H9 (cell line): ENCODE measurements at regions not wholly inside any gene's neighbourhood (a gene's known extent, or its start where the extent isn't known, plus 50 kb on each side); places are given as distances from the start of the nearest gene placed in this dataset.

Source experiments
- DNase-seq: peaks from one replicate; pipeline ENCODE4 v3.0.0-alpha.2; 2017
- H2AFZ ChIP-seq: one replicate; pipeline ENCODE4 v1.6.1; 2013; ENCODE audit warnings: mild to moderate bottlenecking, low read length, control low read depth, moderate library complexity
- H2AK5ac ChIP-seq: 2 replicates; pipeline ENCODE4 v1.6.1; 2013; ENCODE audit warnings: low read length, control low read depth, mixed read lengths; ENCODE audit not compliant: insufficient read length
- H2BK120ac ChIP-seq: one replicate; pipeline ENCODE4 v1.6.1; 2013; ENCODE audit warnings: low read depth, mild to moderate bottlenecking, low read length, control low read depth, inconsistent platforms; ENCODE audit not compliant: poor library complexity, severe bottlenecking
- H2BK12ac ChIP-seq: 2 replicates; pipeline ENCODE4 v1.6.1; 2013; ENCODE audit warnings: low read length, control low read depth, mixed read lengths, low read depth; ENCODE audit not compliant: insufficient read length
- H2BK15ac ChIP-seq: 2 replicates; pipeline ENCODE4 v1.6.1; 2013; ENCODE audit warnings: low read depth, low read length, control low read depth
- H2BK20ac ChIP-seq: one replicate; pipeline ENCODE4 v1.6.1; 2013; ENCODE audit warnings: low read depth, mild to moderate bottlenecking, low read length, control low read depth, inconsistent platforms; ENCODE audit not compliant: poor library complexity, severe bottlenecking
- H2BK5ac ChIP-seq: 2 replicates; pipeline ENCODE4 v1.6.1; 2013; ENCODE audit warnings: low read length, control low read depth, mixed read lengths; ENCODE audit not compliant: insufficient read length
- H3K14ac ChIP-seq: 2 replicates; pipeline ENCODE4 v1.6.1; 2013; ENCODE audit warnings: low read length, control low read depth; ENCODE audit not compliant: insufficient read depth
- H3K18ac ChIP-seq: 2 replicates; pipeline ENCODE4 v1.6.1; 2013; ENCODE audit warnings: low read depth, mild to moderate bottlenecking, mixed read lengths, low read length, control low read depth; ENCODE audit not compliant: insufficient read length
- H3K23ac ChIP-seq: 2 replicates; pipeline ENCODE4 v1.6.1; 2013; ENCODE audit warnings: low read length, control low read depth, mixed read lengths, low read depth; ENCODE audit not compliant: insufficient read length
- H3K23me2 ChIP-seq: 2 replicates; pipeline ENCODE4 v1.6.1; 2013; ENCODE audit warnings: low read depth, mild to moderate bottlenecking, mixed read lengths, low read length, control low read depth; ENCODE audit not compliant: insufficient read length, poor library complexity, severe bottlenecking
- H3K27ac ChIP-seq: 2 replicates; pipeline ENCODE4 v1.5.1; 2013; ENCODE audit warnings: low read length, control low read depth, mixed read lengths, low read depth; ENCODE audit not compliant: insufficient read length
- H3K27me3 ChIP-seq: 2 replicates; pipeline ENCODE4 v1.6.1; 2013; ENCODE audit warnings: low read length, control low read depth, inconsistent platforms; ENCODE audit not compliant: insufficient read depth
- H3K4ac ChIP-seq: 2 replicates; pipeline ENCODE4 v1.6.1; 2013; ENCODE audit warnings: low read depth, mild to moderate bottlenecking, control low read depth, inconsistent platforms, low read length, moderate library complexity
- H3K4me1 ChIP-seq: 2 replicates; pipeline ENCODE4 v1.6.1; 2013; ENCODE audit warnings: low read length, control low read depth, inconsistent platforms; ENCODE audit not compliant: insufficient read depth
- H3K4me2 ChIP-seq: 2 replicates; pipeline ENCODE4 v1.6.1; 2013; ENCODE audit warnings: low read length, control low read depth, mixed read lengths; ENCODE audit not compliant: insufficient read length, insufficient read depth
- H3K56ac ChIP-seq: 2 replicates; pipeline ENCODE4 v1.6.1; 2013; ENCODE audit warnings: low read depth, mild to moderate bottlenecking, mixed read lengths, low read length, control low read depth; ENCODE audit not compliant: insufficient read length
- H3K79me1 ChIP-seq: 2 replicates; pipeline ENCODE4 v1.6.1; 2013; ENCODE audit warnings: low read depth, mild to moderate bottlenecking, moderate library complexity, low read length, control low read depth, inconsistent platforms; ENCODE audit not compliant: insufficient read depth, poor library complexity, severe bottlenecking
- H3K79me2 ChIP-seq: 2 replicates; pipeline ENCODE4 v1.6.1; 2013; ENCODE audit warnings: low read length, control low read depth, inconsistent platforms; ENCODE audit not compliant: insufficient read depth
- H3K9ac ChIP-seq: 2 replicates; pipeline ENCODE4 v1.6.1; 2013; ENCODE audit warnings: low read length, control low read depth, mixed read lengths; ENCODE audit not compliant: insufficient read length; ENCODE audit errors: extremely low read depth
- H3K9me3 ChIP-seq: one replicate; pipeline ENCODE4 v1.6.1; 2013; ENCODE audit warnings: low read depth, low read length, inconsistent platforms; ENCODE audit not compliant: control insufficient read depth
- H3T11ph ChIP-seq: one replicate; pipeline ENCODE4 v1.6.1; 2013; ENCODE audit warnings: mild to moderate bottlenecking, low read length, control low read depth, inconsistent platforms
- H4K20me1 ChIP-seq: one replicate; pipeline ENCODE4 v1.6.1; 2013; ENCODE audit not compliant: control insufficient read depth, insufficient read length, insufficient read depth
- H4K5ac ChIP-seq: 2 replicates; pipeline ENCODE4 v1.6.1; 2013; ENCODE audit warnings: low read depth, mild to moderate bottlenecking, mixed read lengths, low read length, control low read depth; ENCODE audit not compliant: insufficient read length
- H4K8ac ChIP-seq: replicated peaks from 2 replicates; pipeline ENCODE4 v1.6.1; 2013; ENCODE audit warnings: low read length, control low read depth, mixed read lengths, low read depth; ENCODE audit not compliant: insufficient read length
- H4K91ac ChIP-seq: 2 replicates; pipeline ENCODE4 v1.6.1; 2013; ENCODE audit warnings: low read depth, mild to moderate bottlenecking, moderate library complexity, mixed read lengths, low read length, control low read depth; ENCODE audit not compliant: insufficient read length
- H3K27ac Mint-ChIP-seq, 3 experiments: 2 replicates in 2 of 3; 3 replicates in 1 of 3; pipeline ENCODE4 v1.8.0; 2020 to 2021; ENCODE audit warnings: mixed read lengths in 3 of 3, mild to moderate bottlenecking in 1 of 3, moderate library complexity in 1 of 3
- H3K27me3 Mint-ChIP-seq: 2 replicates; pipeline ENCODE4 v1.8.0; 2021; ENCODE audit warnings: low read depth, mild to moderate bottlenecking, moderate library complexity, mixed read lengths
- H3K36me3 Mint-ChIP-seq, 3 experiments: 2 replicates in 2 of 3; 3 replicates in 1 of 3; pipeline ENCODE4 v1.8.0; 2020 to 2021; ENCODE audit warnings: low read depth in 3 of 3, mixed read lengths in 3 of 3; ENCODE audit not compliant: insufficient read depth in 1 of 3
- H3K4me1 Mint-ChIP-seq, 2 experiments: 2 replicates each; pipeline ENCODE4 v1.8.0; 2020; ENCODE audit warnings: mixed read lengths in 2 of 2
- H3K4me3 Mint-ChIP-seq, 2 experiments: 2 replicates in 1 of 2; 3 replicates in 1 of 2; pipeline ENCODE4 v1.8.0; 2020 to 2021; ENCODE audit warnings: mild to moderate bottlenecking in 2 of 2, mixed read lengths in 2 of 2, moderate library complexity in 1 of 2
- H3K9me3 Mint-ChIP-seq, 2 experiments: 2 replicates in 1 of 2; 3 replicates in 1 of 2; pipeline ENCODE4 v1.8.0; 2020; ENCODE audit warnings: mild to moderate bottlenecking in 2 of 2, mixed read lengths in 2 of 2, moderate library complexity in 1 of 2
- WGBS: extraction: QIAGEN DNeasy Blood & Tissue Kit; methylation state at CpG from one replicate; pipeline ENCODE4 v1.1.7; 2013; ENCODE audit warnings: missing lambda C conversion rate, low lambda C conversion rate, mixed read lengths; ENCODE audit not compliant: insufficient read length; ENCODE audit errors: extremely low coverage; 5-methylcytosine and 5-hydroxymethylcytosine counted together
- TF ChIP-seq, protein P1 (sequence below): fragments of 200-600 bp; sonication (generic); conservative IDR thresholded peaks from 3 replicates; pipeline ENCODE4 v1.8.0; 2021; ENCODE audit warnings: antibody characterized with exemption, mild to moderate bottlenecking

DNA sequence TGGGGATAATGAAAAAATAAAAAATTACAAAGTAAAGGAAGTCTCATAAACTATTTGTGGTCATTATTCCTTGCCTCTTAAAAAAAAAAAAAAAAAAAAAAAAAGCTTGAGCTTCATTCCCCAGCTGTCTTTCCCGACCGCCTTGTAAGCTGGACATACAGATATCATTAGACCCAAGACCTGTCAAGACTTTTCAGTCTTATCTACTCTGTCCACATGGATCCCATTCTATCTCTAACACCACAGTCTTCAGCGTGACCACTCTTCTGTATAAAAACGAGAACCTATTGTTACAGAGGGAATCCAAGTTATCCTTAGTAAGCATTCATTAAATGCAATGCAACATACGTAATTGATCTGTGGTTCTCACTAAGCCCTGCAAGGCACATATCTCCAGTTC is 423.5 kb downstream of the MEI4 start:
- Histone ChIP-seq H2AFZ (no peak overlapping the region), H2BK120ac (no peak overlapping the region), H3K79me1 (no peaks in the 10 kb centered on the region), H3K18ac (no peak overlapping the region), H3K14ac (no peak overlapping the region), H3K4me1 (no peaks in the 10 kb centered on the region), H4K8ac (no peak overlapping the region), H4K20me1 (no peaks in the 10 kb centered on the region), H3K9ac (no peak overlapping the region), H2BK20ac (no peak overlapping the region), H2BK5ac (no peak overlapping the region), H2BK12ac (no peak overlapping the region), H3K56ac (no peak overlapping the region), H3K23me2 (no peaks in the 10 kb centered on the region), H3K27me3 (no peaks in the 10 kb centered on the region), H4K91ac (no peak overlapping the region), H3K4me2 (no peak overlapping the region), H2AK5ac (no peak overlapping the region), H3T11ph (no peak overlapping the region), H3K9me3 (no peaks in the 10 kb centered on the region), H2BK15ac (no peak overlapping the region), H3K79me2 (no peaks in the 10 kb centered on the region), H4K5ac (no peak overlapping the region), H3K23ac (no peak overlapping the region), H3K4ac (no peak overlapping the region), H3K27ac (no peak overlapping the region)
- no CpG with 5 or more reads among the region's 5 CpGs for WGBS
- H3K36me3 Mint-ChIP-seq = no peaks in the 10 kb centered on the region
- no peak overlapping the region for H3K4me3 Mint-ChIP-seq
- TF ChIP-seq, protein P1, sequence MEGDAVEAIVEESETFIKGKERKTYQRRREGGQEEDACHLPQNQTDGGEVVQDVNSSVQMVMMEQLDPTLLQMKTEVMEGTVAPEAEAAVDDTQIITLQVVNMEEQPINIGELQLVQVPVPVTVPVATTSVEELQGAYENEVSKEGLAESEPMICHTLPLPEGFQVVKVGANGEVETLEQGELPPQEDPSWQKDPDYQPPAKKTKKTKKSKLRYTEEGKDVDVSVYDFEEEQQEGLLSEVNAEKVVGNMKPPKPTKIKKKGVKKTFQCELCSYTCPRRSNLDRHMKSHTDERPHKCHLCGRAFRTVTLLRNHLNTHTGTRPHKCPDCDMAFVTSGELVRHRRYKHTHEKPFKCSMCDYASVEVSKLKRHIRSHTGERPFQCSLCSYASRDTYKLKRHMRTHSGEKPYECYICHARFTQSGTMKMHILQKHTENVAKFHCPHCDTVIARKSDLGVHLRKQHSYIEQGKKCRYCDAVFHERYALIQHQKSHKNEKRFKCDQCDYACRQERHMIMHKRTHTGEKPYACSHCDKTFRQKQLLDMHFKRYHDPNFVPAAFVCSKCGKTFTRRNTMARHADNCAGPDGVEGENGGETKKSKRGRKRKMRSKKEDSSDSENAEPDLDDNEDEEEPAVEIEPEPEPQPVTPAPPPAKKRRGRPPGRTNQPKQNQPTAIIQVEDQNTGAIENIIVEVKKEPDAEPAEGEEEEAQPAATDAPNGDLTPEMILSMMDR = no peak
- no peaks in the 10 kb centered on the region for H3K27me3 Mint-ChIP-seq
- no peaks in the 10 kb centered on the region for H3K4me1 Mint-ChIP-seq
- no peak overlapping the region for H3K27ac Mint-ChIP-seq
- H3K9me3 Mint-ChIP-seq = no peaks in the 10 kb centered on the region; a peak in 1 of 5 replicates
- DNase-seq = no peak
